Testis (tissue), 2 donors: ENCODE measurements at regions not wholly inside any gene's neighbourhood (a gene's known extent, or its start where the extent isn't known, plus 50 kb on each side); places are given as distances from the start of the nearest gene placed in this dataset.

ENCODE experiments used
- DNase-seq: peaks from one replicate; pipeline ENCODE4 v3.0.0-alpha.2; 2019
- H3K27ac ChIP-seq, 2 donors: fragments of 200-600 bp; sonication (generic); one replicate each; pipeline ENCODE4 v1.5.1; 2019
- H3K27me3 ChIP-seq: fragments of 200-600 bp; sonication (generic); one replicate; pipeline ENCODE4 v1.5.1; 2019
- H3K36me3 ChIP-seq: fragments of 200-600 bp; sonication (generic); one replicate; pipeline ENCODE4 v1.5.1; 2017; ENCODE audit warnings: low read depth; ENCODE audit errors: missing control alignments
- H3K4me1 ChIP-seq: fragments of 200-600 bp; sonication (generic); one replicate; pipeline ENCODE4 v1.5.1; 2019
- H3K4me3 ChIP-seq, 2 donors: fragments of 200-600 bp; sonication (generic); one replicate each; pipeline ENCODE4 v1.5.1; 2017 to 2019
- H3K9me3 ChIP-seq: fragments of 200-600 bp; sonication (generic); one replicate; pipeline ENCODE4 v1.5.1; 2017
- CTCF ChIP-seq, 3 experiments: fragments of 450-650 bp in 2 of 3; fragments of 200-600 bp in 1 of 3; sonication (generic) in 1 of 3; IDR thresholded peaks; one replicate each; pipeline ENCODE4 v1.5.1; 2016 to 2019; ENCODE audit warnings: antibody characterized with exemption in 3 of 3, mild to moderate bottlenecking in 2 of 3, moderate library complexity in 1 of 3
- POLR2A ChIP-seq: fragments of 450-650 bp; IDR thresholded peaks from one replicate; pipeline ENCODE4 v1.6.1; 2017; ENCODE audit warnings: antibody characterized with exemption, mild to moderate bottlenecking, moderate library complexity
- WGBS, 2 donors: methylation state at CpG; one replicate each; pipeline ENCODE4 v1.1.5; 2018; 5-methylcytosine and 5-hydroxymethylcytosine counted together
- intact Hi-C: fragments of 100-400 bp; cut with DNase I; formaldehyde crosslinking; loops from one replicate; pipeline ENCODE4 v1.15.1; 2023; ENCODE audit warnings: low total_unique reads

DNA sequence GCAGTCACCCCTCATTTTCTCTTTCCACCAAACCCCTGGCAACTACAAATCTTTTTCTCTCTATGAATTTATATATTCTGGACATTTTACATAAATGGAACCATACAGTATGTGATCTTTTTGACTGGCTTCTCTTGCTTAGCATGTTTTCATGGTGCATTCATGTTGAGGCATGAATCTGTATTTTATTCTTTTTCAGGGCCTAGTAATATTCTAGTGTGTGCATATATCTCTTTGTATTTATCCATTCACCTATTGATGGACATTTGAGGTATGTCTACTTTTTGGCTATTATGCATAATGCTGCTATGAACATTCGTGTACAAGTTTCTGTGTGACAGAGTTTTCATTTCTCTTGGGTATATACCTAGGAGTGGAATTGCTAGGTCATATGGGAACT is 78.2 kb downstream of the HACD1 start:
- no peaks in the 10 kb centered on the region for H3K9me3 ChIP-seq
- no peak overlapping the region for H3K4me3 ChIP-seq
- H3K4me1 ChIP-seq, result no peaks in the 10 kb centered on the region
- no peaks in the 10 kb centered on the region for H3K36me3 ChIP-seq
- DNase-seq, result no peak
- WGBS, 2 donors, result 88 to 94% methylated on average over 1 of the region's 1 CpG
- no peak for TF ChIP-seq CTCF (IDR thresholded peaks at IDR 0.05)
- no peak for TF ChIP-seq POLR2A
- H3K27me3 ChIP-seq, result no peaks in the 10 kb centered on the region
- intact Hi-C loops, result no loop called here
- H3K27ac ChIP-seq, result no peak overlapping the region

DNA sequence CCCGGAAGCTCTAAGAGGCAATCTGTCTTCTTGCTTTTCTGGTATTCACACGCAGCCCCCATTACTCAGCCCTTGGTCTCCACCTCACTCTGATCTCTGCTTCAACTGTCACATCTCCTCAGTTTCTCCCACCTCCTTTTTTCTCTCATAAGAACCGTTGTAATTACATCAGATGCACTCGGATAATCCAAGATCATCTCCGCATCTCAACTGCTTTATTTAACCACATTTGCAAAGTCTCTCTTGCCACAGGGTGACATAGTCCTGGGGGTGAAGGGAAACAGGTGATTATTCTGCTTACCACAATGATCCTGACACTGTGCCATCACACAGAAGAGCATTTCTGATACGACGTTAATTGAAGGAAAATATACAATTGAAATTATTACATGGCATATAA is 79.9 kb downstream of the HACD1 start:
- H3K4me1 ChIP-seq, result no peaks in the 10 kb centered on the region
- no peak for DNase-seq
- WGBS, 2 donors, result 68 to 74% methylated on average over 7 of the region's 7 CpGs
- TF ChIP-seq CTCF (IDR thresholded peaks at IDR 0.05) (no peak), POLR2A (no peak)
- H3K9me3 ChIP-seq, result no peaks in the 10 kb centered on the region
- no peaks in the 10 kb centered on the region for H3K36me3 ChIP-seq
- H3K27me3 ChIP-seq, result no peaks in the 10 kb centered on the region
- H3K27ac ChIP-seq, result no peak overlapping the region
- intact Hi-C loops, result no loop called here
- no peak overlapping the region for H3K4me3 ChIP-seq

DNA sequence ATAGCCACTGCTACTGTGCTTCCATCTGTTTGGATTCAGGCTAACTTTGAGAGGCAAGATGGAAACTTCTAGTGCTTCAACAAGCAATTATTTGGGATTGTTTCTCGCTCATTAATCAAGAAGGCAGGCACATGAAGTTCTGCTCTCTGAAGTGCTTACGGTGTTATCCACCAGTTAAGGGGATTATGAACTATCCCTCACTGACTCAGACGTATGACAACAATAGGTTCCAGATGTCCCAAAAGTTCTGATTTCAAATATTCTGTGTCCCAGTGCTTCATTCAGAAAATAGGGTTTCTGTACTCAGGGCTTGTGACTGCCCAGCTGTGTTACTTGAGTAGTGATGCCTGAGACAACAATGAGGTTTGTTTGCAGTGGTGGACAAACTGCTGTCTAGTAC is 81.0 kb downstream of the HACD1 start:
- Histone ChIP-seq H3K27ac (no peak overlapping the region), H3K36me3 (no peaks in the 10 kb centered on the region), H3K9me3 (no peaks in the 10 kb centered on the region), H3K27me3 (no peaks in the 10 kb centered on the region), H3K4me1 (no peaks in the 10 kb centered on the region), H3K4me3 (no peak overlapping the region)
- TF ChIP-seq CTCF (IDR thresholded peaks at IDR 0.05) (no peak), POLR2A (no peak)
- intact Hi-C loops, result no loop called here
- no peak for DNase-seq
- WGBS, 2 donors, result 64 to 77% methylated on average over 3 of the region's 3 CpGs

- intact Hi-C loops, result no loop called here
- no peak for DNase-seq
- Histone ChIP-seq H3K27ac (no peak overlapping the region), H3K27me3 (no peaks in the 10 kb centered on the region), H3K4me1 (no peaks in the 10 kb centered on the region), H3K9me3 (no peaks in the 10 kb centered on the region), H3K36me3 (no peaks in the 10 kb centered on the region), H3K4me3 (no peak overlapping the region)
- TF ChIP-seq CTCF (IDR thresholded peaks at IDR 0.05) (no peak), POLR2A (no peak)
- WGBS, 2 donors, result 49 to 54% methylated on average over 4 of the region's 4 CpGs
These were observed 79.3 kb upstream of the ST8SIA6 start for GRCh38 chr10:17533731-17534130.

DNA sequence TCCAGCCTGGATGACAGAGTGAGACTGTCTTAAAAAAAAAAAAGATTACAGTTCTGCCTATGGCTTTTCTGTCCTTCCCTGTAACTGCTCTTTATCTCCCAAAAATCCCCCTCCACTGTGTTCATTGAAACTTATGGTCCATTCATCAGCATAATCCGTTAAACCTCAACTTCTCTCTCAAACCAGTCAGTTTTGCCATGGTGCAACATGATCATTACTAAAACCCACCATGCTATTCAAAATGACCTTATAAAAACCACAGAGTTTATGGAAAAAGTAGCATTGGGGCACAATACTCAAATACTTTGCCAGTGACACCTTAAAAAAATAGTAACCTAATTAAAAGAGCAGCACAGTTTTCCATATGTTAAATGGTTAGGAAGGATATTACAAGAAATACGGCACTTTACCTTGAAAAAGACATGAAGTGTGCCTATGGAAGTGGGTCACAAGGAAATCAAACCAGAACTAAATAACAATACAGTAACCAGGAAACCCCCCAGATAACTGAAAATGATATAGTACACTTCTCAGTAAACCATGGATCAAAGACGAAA is 74.0 kb upstream of the ST8SIA6 start:
- 88 to 93% methylated on average over 3 of the region's 3 CpGs for WGBS, 2 donors
- intact Hi-C loops, result no loop called here
- H3K27ac ChIP-seq, result no peak overlapping the region
- H3K4me1 ChIP-seq, result no peaks in the 10 kb centered on the region
- no peak overlapping the region for H3K4me3 ChIP-seq
- no peaks in the 10 kb centered on the region for H3K9me3 ChIP-seq
- H3K27me3 ChIP-seq, result no peaks in the 10 kb centered on the region
- TF ChIP-seq CTCF (IDR thresholded peaks at IDR 0.05) (no peak), POLR2A (no peak)
- H3K36me3 ChIP-seq, result no peaks in the 10 kb centered on the region
- no peak for DNase-seq
